GM13976 (cell line): ENCODE measurements at regions not wholly inside any gene's neighbourhood (a gene's known extent, or its start where the extent isn't known, plus 50 kb on each side); places are given as distances from the start of the nearest gene placed in this dataset.

ENCODE experiments used
- DNase-seq: peaks from one replicate; pipeline ENCODE4 v3.0.0; 2012; ENCODE audit warnings: low spot score
- in situ Hi-C: fragments of 300-500 bp; cut with MboI; formaldehyde crosslinking; loops from one replicate; pipeline ENCODE4 v1.12.0; 2022; ENCODE audit warnings: low sequenced_read_pairs, mixed read lengths, inconsistent platforms; ENCODE audit not compliant: unreplicated experiment
- TF ChIP-seq, protein P1 (sequence below): IDR thresholded peaks from 2 replicates; pipeline ENCODE4 v1.5.1; 2012; ENCODE audit warnings: borderline replicate concordance, mild to moderate bottlenecking; ENCODE audit not compliant: insufficient read depth; ENCODE audit errors: extremely low read depth, missing control alignments, control extremely low read depth

DNA sequence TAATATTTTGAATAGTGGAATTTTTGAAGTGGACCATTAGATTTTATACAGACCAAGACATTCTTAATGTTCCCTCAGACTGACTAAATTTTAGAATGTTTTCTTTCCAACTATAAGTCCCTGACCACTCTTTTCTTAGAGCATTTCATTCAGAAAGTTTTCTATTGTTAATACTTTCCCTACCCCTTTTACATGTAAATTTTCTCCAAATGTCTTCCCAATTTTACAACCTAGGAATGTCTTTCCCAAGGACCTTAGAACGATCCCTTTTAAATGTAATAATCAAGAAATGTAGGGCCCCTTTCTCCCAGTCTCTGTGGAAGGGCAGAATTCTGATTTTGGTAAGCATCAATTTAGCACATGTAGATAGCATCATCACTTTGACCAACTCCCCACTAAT is 730.0 kb upstream of the B3GALT2 start:
- in situ Hi-C loops: no loop called here
- TF ChIP-seq, protein P1, sequence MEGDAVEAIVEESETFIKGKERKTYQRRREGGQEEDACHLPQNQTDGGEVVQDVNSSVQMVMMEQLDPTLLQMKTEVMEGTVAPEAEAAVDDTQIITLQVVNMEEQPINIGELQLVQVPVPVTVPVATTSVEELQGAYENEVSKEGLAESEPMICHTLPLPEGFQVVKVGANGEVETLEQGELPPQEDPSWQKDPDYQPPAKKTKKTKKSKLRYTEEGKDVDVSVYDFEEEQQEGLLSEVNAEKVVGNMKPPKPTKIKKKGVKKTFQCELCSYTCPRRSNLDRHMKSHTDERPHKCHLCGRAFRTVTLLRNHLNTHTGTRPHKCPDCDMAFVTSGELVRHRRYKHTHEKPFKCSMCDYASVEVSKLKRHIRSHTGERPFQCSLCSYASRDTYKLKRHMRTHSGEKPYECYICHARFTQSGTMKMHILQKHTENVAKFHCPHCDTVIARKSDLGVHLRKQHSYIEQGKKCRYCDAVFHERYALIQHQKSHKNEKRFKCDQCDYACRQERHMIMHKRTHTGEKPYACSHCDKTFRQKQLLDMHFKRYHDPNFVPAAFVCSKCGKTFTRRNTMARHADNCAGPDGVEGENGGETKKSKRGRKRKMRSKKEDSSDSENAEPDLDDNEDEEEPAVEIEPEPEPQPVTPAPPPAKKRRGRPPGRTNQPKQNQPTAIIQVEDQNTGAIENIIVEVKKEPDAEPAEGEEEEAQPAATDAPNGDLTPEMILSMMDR: no peak
- no peak for DNase-seq

GRCh38 chr1:193914871-193915270 is 728.5 kb upstream of the B3GALT2 start:
- TF ChIP-seq, protein P1: no peak
- no peak for DNase-seq
- in situ Hi-C loops: no loop called here

- no peak for DNase-seq
- in situ Hi-C loops: no loop called here
- TF ChIP-seq, protein P1: no peak
Measured at GRCh38 chr1:193909406-193910082, 723.1 kb upstream of the B3GALT2 start.

- in situ Hi-C loops: no loop called here
- DNase-seq: no peak
- TF ChIP-seq, protein P1: no peak
Measured at GRCh38 chr1:193905288-193906085, 719.1 kb upstream of the B3GALT2 start.

GRCh38 chr1:193891788-193892187 is 705.4 kb upstream of the B3GALT2 start:
- TF ChIP-seq, protein P1: no peak
- in situ Hi-C loops: no loop called here
- no peak for DNase-seq

- TF ChIP-seq, protein P1: no peak
- in situ Hi-C loops: no loop called here
Measured at GRCh38 chr1:193890935-193891334, 704.5 kb upstream of the B3GALT2 start.

More at GRCh38 chr1:193890935-193891334, 704.5 kb upstream of the B3GALT2 start:
- DNase-seq: no peak
